ENCODE measurements at regions not wholly inside any gene's neighbourhood (a gene's known extent, or its start where the extent isn't known, plus 50 kb on each side); places are given as distances from the start of the nearest gene placed in this dataset.

DNA sequence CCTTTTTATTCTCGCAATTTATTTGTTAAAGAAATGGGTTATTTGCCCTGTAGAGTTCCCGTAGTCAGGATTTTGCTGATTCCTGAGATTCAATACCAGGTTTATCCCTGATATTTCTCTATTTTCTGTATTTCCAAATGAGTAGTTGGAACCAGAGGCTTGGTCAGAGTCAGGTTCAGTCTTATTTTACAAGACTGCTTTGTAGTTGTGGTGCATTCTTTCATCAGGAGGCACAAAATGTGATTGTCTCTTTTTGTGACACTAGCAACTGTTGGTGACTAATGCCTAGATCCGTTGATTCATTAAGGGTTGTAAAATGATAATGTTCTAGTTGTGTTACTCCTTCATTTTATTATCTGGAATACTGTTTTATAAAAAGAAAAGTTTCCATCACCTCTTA lies 95.5 kb upstream of the TPTE start:
- H3K56ac ChIP-seq (replicated peaks; ENCODE audit: insufficient read length, low read depth, low read length), result no peak overlapping the region
- H4K5ac ChIP-seq (ENCODE audit: insufficient read length, low read depth, low read length), result no peak overlapping the region
- no peak for FAIRE-seq
- no peak for DNase-seq (ENCODE audit: low read depth in 1 of 2, low spot score in 2 of 2)
- H2AK5ac ChIP-seq (ENCODE audit: low read depth, low read length), result no peak overlapping the region
- H3K9ac ChIP-seq (replicated peaks in 1 of 4; ENCODE audit: extremely low read depth in 1 of 4, low read depth in 3 of 4, low read length in 3 of 4), result no peak overlapping the region
- no peak overlapping the region for H2BK5ac ChIP-seq (ENCODE audit: low read depth, low read length)
- no peak overlapping the region for H3K4ac ChIP-seq (replicated peaks; ENCODE audit: insufficient read length, low read depth, low read length)
- CTCF ChIA-PET (ENCODE audit: partially characterized antibody), result no interaction called here
- no peak overlapping the region for H3K4me2 ChIP-seq (ENCODE audit: insufficient read depth in 1 of 2, low read depth in 2 of 2, low read length in 2 of 2)
- POLR2A ChIA-PET (ENCODE audit: partially characterized antibody), result no interaction called here
- peaks cover 0 to 3% of the 10 kb centered on the region in 2 experiments; a peak in 1 of 4 replicates for H3K79me2 ChIP-seq (ENCODE audit: control insufficient read depth in 1 of 2, insufficient read depth in 2 of 2, low read length in 2 of 2)
- H3K18ac ChIP-seq (ENCODE audit: extremely low read depth, low read length), result no peak overlapping the region
- H2BK12ac ChIP-seq (ENCODE audit: low read depth, low read length), result no peak overlapping the region
- no peaks in the 10 kb centered on the region; a peak in 1 of 7 replicates for H3K27me3 ChIP-seq (replicated peaks in 1 of 4; ENCODE audit: control insufficient read depth in 3 of 4, extremely low read depth in 1 of 4, insufficient read depth in 3 of 4, low read length in 3 of 4)
- no peak overlapping the region for H4K8ac ChIP-seq (ENCODE audit: extremely low read depth, insufficient read depth, low read length)
- no peaks in the 10 kb centered on the region for H3K4me1 ChIP-seq (replicated peaks in 1 of 4; ENCODE audit: control insufficient read depth in 3 of 4, insufficient read depth in 4 of 4, low read length in 3 of 4)
- H3K23ac ChIP-seq (ENCODE audit: insufficient read length), result no peak overlapping the region
- peaks cover 0 to 8% (median 0%) of the 10 kb centered on the region in 4 experiments; a peak in 1 of 8 replicates for H3K36me3 ChIP-seq (ENCODE audit: control insufficient read depth in 2 of 4, insufficient read depth in 4 of 4, low read length in 3 of 4)
- no peak overlapping the region for H3K27ac ChIP-seq (ENCODE audit: low read depth, low read length)
- H3K9me3 ChIP-seq (ENCODE audit: insufficient read depth in 2 of 2, low read depth in 1 of 2, low read length in 1 of 2), result peaks cover 77 to 82% of the 10 kb centered on the region in 2 experiments
- no peak overlapping the region for H2AFZ ChIP-seq (ENCODE audit: low read length)
- H3K14ac ChIP-seq (ENCODE audit: insufficient read length), result no peak overlapping the region
- H3K4me3 ChIP-seq (ENCODE audit: extremely low read depth in 1 of 4, insufficient read depth in 2 of 4, low read depth in 3 of 4, low read length in 4 of 4), result peak overlapping the region in 1 of 4 experiments; percentile 1; a peak in 1 of 8 replicates
- WGBS, 2 experiments (ENCODE audit: extremely low coverage in 1 of 2, insufficient coverage in 1 of 2, insufficient read length in 1 of 2, insufficient replicate concordance in 2 of 2, low coverage in 1 of 2, low lambda C conversion rate in 2 of 2, missing lambda C conversion rate in 1 of 2), result 77% methylated on average over 3 of the region's 3 CpGs; no CpG with 5 or more reads in 1 of the 2 experiments
- H3K79me1 ChIP-seq (ENCODE audit: low read depth, low read length), result no peaks in the 10 kb centered on the region
- H2BK15ac ChIP-seq (ENCODE audit: low read length), result no peak overlapping the region
- H4K20me1 ChIP-seq (replicated peaks in 1 of 2; ENCODE audit: control insufficient read depth in 1 of 2, insufficient read depth in 2 of 2, low read length in 2 of 2), result no peaks in the 10 kb centered on the region
- H4K91ac ChIP-seq (replicated peaks; ENCODE audit: insufficient read length, low read length), result no peak overlapping the region
- no peak overlapping the region for H2BK20ac ChIP-seq (ENCODE audit: low read length)
- no peak overlapping the region for H2BK120ac ChIP-seq (replicated peaks; ENCODE audit: low read depth, low read length)
- H3K23me2 ChIP-seq (ENCODE audit: low read depth, low read length), result peaks cover 7% of the 10 kb centered on the region; the same call in 1 of the 2 replicates
- TF ChIP-seq, protein P1, sequence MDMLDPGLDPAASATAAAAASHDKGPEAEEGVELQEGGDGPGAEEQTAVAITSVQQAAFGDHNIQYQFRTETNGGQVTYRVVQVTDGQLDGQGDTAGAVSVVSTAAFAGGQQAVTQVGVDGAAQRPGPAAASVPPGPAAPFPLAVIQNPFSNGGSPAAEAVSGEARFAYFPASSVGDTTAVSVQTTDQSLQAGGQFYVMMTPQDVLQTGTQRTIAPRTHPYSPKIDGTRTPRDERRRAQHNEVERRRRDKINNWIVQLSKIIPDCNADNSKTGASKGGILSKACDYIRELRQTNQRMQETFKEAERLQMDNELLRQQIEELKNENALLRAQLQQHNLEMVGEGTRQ (IDR thresholded peaks at IDR 0.05; ENCODE audit: low read length), result no peak
- TF ChIP-seq SIX5 (IDR thresholded peaks at IDR 0.05; ENCODE audit: low read depth, low read length), result no peak
- TF ChIP-seq BACH1 (IDR thresholded peaks at IDR 0.05; ENCODE audit: low read length), result no peak
- no peak for TF ChIP-seq KDM4A (IDR thresholded peaks at IDR 0.05; ENCODE audit: low read depth, low read length, severe bottlenecking)
- no peak for TF ChIP-seq SP1 (IDR thresholded peaks at IDR 0.05; ENCODE audit: low read depth, low read length)
- TF ChIP-seq CTBP2 (IDR thresholded peaks at IDR 0.05; ENCODE audit: borderline replicate concordance, insufficient read depth, insufficient read length, low read length), result no peak
- TF ChIP-seq GTF2F1 (IDR thresholded peaks at IDR 0.05; ENCODE audit: borderline replicate concordance, low read depth, low read length), result no peak
- TF ChIP-seq SUZ12 (IDR thresholded peaks at IDR 0.05; ENCODE audit: low read length), result no peak
- no peak for TF ChIP-seq CBX5 (IDR thresholded peaks at IDR 0.05; ENCODE audit: low read depth, low read length)
- TF ChIP-seq, protein P2, sequence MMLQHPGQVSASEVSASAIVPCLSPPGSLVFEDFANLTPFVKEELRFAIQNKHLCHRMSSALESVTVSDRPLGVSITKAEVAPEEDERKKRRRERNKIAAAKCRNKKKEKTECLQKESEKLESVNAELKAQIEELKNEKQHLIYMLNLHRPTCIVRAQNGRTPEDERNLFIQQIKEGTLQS (IDR thresholded peaks at IDR 0.05; ENCODE audit: insufficient read depth, low read depth, low read length), result no peak
- no peak for TF ChIP-seq TCF12 (IDR thresholded peaks at IDR 0.05; ENCODE audit: low read depth, low read length)
- no peak for TF ChIP-seq NRF1 (IDR thresholded peaks at IDR 0.05; ENCODE audit: low read depth, low read length)
- no peak for TF ChIP-seq HDAC2 (IDR thresholded peaks at IDR 0.05; ENCODE audit: borderline replicate concordance in 1 of 2, low read depth in 2 of 2, low read length in 2 of 2)

Measured in H1 (cell line).